HepG2 (cell line): ENCODE measurements at regions not wholly inside any gene's neighbourhood (a gene's known extent, or its start where the extent isn't known, plus 50 kb on each side); places are given as distances from the start of the nearest gene placed in this dataset.

Experiments used
- ATAC-seq: fragments of 200-7000 bp; cut with Tn5 transposase; 3 replicates; pipeline ENCODE4 v1.9.1; 2020; ENCODE audit warnings: mild to moderate bottlenecking, moderate library complexity
- BruUV-seq: library from RNA; stranded (reverse); fragments of 400-500 nt; replicated peaks from 2 replicates; lab custom pipeline; 2021; lab: Mats Ljungman, UMichigan
- CTCF ChIA-PET: fragments of 300-600 bp; formaldehyde crosslinking; extraction: SDS; loops from one replicate; lab custom pipeline; 2021; ENCODE audit warnings: low total read pairs, inconsistent platforms, low intra/inter-chr PET ratio; lab: Yijun Ruan, JAX
- POLR2A ChIA-PET: fragments of 350-600 bp; sonication (Branson Sonifier 250); formaldehyde crosslinking; loops from one replicate; lab custom pipeline; 2020; ENCODE audit warnings: antibody characterized with exemption, inconsistent platforms; lab: Yijun Ruan, JAX
- DNase-seq: peaks from one replicate; pipeline ENCODE4 v3.0.0-alpha.2; 2015; ENCODE audit warnings: low spot score
- FAIRE-seq: peaks from 3 replicates; lab custom pipeline; 2011; peaks lifted over from hg19 to GRCh38; lab: Jason Lieb, UNC
- H2AFZ ChIP-seq: one replicate; pipeline ENCODE4 v1.6.1; 2011; ENCODE audit warnings: low read length, inconsistent platforms
- H3K27ac ChIP-seq: fragments of 300-600 bp; 3 replicates; pipeline ENCODE4 v1.8.0; 2011; ENCODE audit warnings: mixed run types, mild to moderate bottlenecking, mixed read lengths, low read length, inconsistent platforms; ENCODE audit not compliant: insufficient read depth; ENCODE audit errors: extremely low read length
- H3K27me3 ChIP-seq, 2 experiments: fragments of 200-600 bp in 1 of 2; 2 replicates in 1 of 2; 3 replicates in 1 of 2; pipeline versions ENCODE4 v1.6.0 to v1.8.0; 2011; ENCODE audit warnings: low read length in 2 of 2, mild to moderate bottlenecking in 2 of 2, moderate library complexity in 2 of 2, inconsistent platforms in 1 of 2; ENCODE audit not compliant: insufficient read depth in 2 of 2, control insufficient read depth in 1 of 2
- H3K36me3 ChIP-seq, 2 experiments: fragments of 200-600 bp in 1 of 2; replicated peaks in 1 of 2; 2 replicates in 1 of 2; 3 replicates in 1 of 2; pipeline versions ENCODE4 v1.5.1 to v1.8.0; 2011; ENCODE audit warnings: low read length in 2 of 2, inconsistent platforms in 1 of 2; ENCODE audit not compliant: insufficient read depth in 2 of 2, control insufficient read depth in 1 of 2
- H3K4me1 ChIP-seq: 2 replicates; pipeline ENCODE4 v1.5.1; 2012; ENCODE audit warnings: low read length, inconsistent platforms; ENCODE audit not compliant: insufficient read depth
- H3K4me2 ChIP-seq: 2 replicates; pipeline ENCODE4 v1.6.0; 2011; ENCODE audit warnings: low read depth, low read length, inconsistent platforms
- H3K4me3 ChIP-seq, 3 experiments: fragments of 200-600 bp in 1 of 3; sonication (generic), shearing (Covaris generic) in 1 of 3; replicated peaks in 1 of 3; 2 replicates each; pipeline ENCODE4 v1.5.1; 2011 to 2016; ENCODE audit warnings: low read length in 3 of 3, inconsistent platforms in 2 of 3, low read depth in 2 of 3, mild to moderate bottlenecking in 2 of 3, control low read depth in 1 of 3, mixed read lengths in 1 of 3; ENCODE audit not compliant: insufficient read depth in 1 of 3
- H3K79me2 ChIP-seq: one replicate; pipeline ENCODE4 v1.6.1; 2011; ENCODE audit warnings: low read length, inconsistent platforms; ENCODE audit not compliant: insufficient read depth
- H3K9ac ChIP-seq: 2 replicates; pipeline ENCODE4 v1.6.0; 2011; ENCODE audit warnings: mild to moderate bottlenecking, low read depth, low read length, inconsistent platforms; ENCODE audit not compliant: insufficient read depth
- H3K9me3 ChIP-seq: 2 replicates; pipeline ENCODE4 v1.5.1; 2012; ENCODE audit warnings: mild to moderate bottlenecking, low read length
- H4K20me1 ChIP-seq: 2 replicates; pipeline ENCODE4 v1.6.0; 2011; ENCODE audit warnings: inconsistent platforms, mild to moderate bottlenecking, low read length, moderate library complexity; ENCODE audit not compliant: insufficient read depth
- GRHL1 ChIP-seq: sonication (generic); formaldehyde crosslinking; conservative IDR thresholded peaks from 2 replicates; pipeline ENCODE4 v1.8.0; 2022; ENCODE audit warnings: missing genetic modification reagents
- KDM1A ChIP-seq: IDR thresholded peaks from 2 replicates; pipeline ENCODE4 v1.6.1; 2016; ENCODE audit warnings: missing compliant biosample characterization
- KDM6A ChIP-seq: IDR thresholded peaks from 2 replicates; pipeline ENCODE4 v1.6.1; 2016; ENCODE audit warnings: low read depth
- MATR3 ChIP-seq: sonication (generic); formaldehyde crosslinking; IDR thresholded peaks from 2 replicates; pipeline ENCODE4 v1.4.0; 2020; ENCODE audit warnings: missing genetic modification reagents
- SP140L ChIP-seq: sonication (generic); formaldehyde crosslinking; IDR thresholded peaks from 2 replicates; pipeline ENCODE4 v1.4.0; 2020; ENCODE audit warnings: missing genetic modification reagents, borderline replicate concordance
- SP5 ChIP-seq: IDR thresholded peaks from 2 replicates; pipeline ENCODE4 v1.6.1; 2016; ENCODE audit warnings: low read depth, borderline replicate concordance
- ZMYM3 ChIP-seq: sonication (generic); formaldehyde crosslinking; IDR thresholded peaks from 2 replicates; pipeline ENCODE4 v1.5.1; 2020; ENCODE audit warnings: mild to moderate bottlenecking, missing genetic modification reagents
- ZNF629 ChIP-seq: sonication (generic); formaldehyde crosslinking; conservative IDR thresholded peaks from 2 replicates; pipeline ENCODE4 v1.5.0; 2020; ENCODE audit warnings: missing genetic modification reagents
- ZNF770 ChIP-seq: sonication (generic); formaldehyde crosslinking; IDR thresholded peaks from 2 replicates; pipeline ENCODE4 v1.5.0; 2020; ENCODE audit warnings: mild to moderate bottlenecking, missing genetic modification reagents
- whole genome bisulfite sequencing: methylation state at CpG from one replicate; pipeline ENCODE4 v1.1.6; 2017; ENCODE audit warnings: low lambda C conversion rate; 5-methylcytosine and 5-hydroxymethylcytosine counted together
- in situ Hi-C: cut with HindIII; loops from 2 replicates; pipeline ENCODE4 v1.10.0; 2017; ENCODE audit warnings: low pct_unique_long_range_greater_than_20kb; ENCODE audit not compliant: extremely low pct_ligation_motif_present
- intact Hi-C: fragments of 100-400 bp; cut with micrococcal nuclease; formaldehyde crosslinking; loops from one replicate; pipeline ENCODE4 v1.10.0; 2022; ENCODE audit not compliant: unreplicated experiment

- CTCF ChIA-PET: no interaction called here
- FAIRE-seq: no peak
Observed at GRCh38 chr14:61125041-61125866, 144.2 kb downstream of the SLC38A6 start.

GRCh38 chr14:61122862-61123261 lies 141.8 kb downstream of the SLC38A6 start:
- FAIRE-seq: no peak
- intact Hi-C loops (no loop called here), in situ Hi-C loops (no loop called here)
- H3K27ac ChIP-seq: no peak overlapping the region
- BruUV-seq: no TSS peak
- 51% methylated on average over 3 of the region's 3 CpGs for WGBS
- ChIA-PET POLR2A (interaction anchor here (0.8 to 0.9 kb wide), 2 partner anchors 19 to 56 kb away, joined by 3 read pairs; no protein-coding TSS in a partner anchor), CTCF (no interaction called here)
- H3K4me3 ChIP-seq: no peak overlapping the region
- no peak overlapping the region for H3K4me2 ChIP-seq
- H3K79me2 ChIP-seq: no peaks in the 10 kb centered on the region
- ATAC-seq: peak; percentile 28; the same call in 1 of the 3 replicates
- DNase-seq: no peak
- H4K20me1 ChIP-seq: no peaks in the 10 kb centered on the region
- peaks cover 54% of the 10 kb centered on the region for H3K4me1 ChIP-seq
- H2AFZ ChIP-seq: no peak overlapping the region
- H3K9me3 ChIP-seq: peaks cover 11% of the 10 kb centered on the region
- no peak overlapping the region for H3K9ac ChIP-seq
- H3K27me3 ChIP-seq: no peaks in the 10 kb centered on the region; a peak in 1 of 5 replicates
- H3K36me3 ChIP-seq: no peaks in the 10 kb centered on the region
- TF ChIP-seq SP5 (CRISPR knock-in tag) (0 out of 2 replicates have a peak, but pooled peaks have one; percentile 15), ZNF770 (CRISPR knock-in tag) (peak; percentile 94), KDM1A (CRISPR knock-in tag) (0 out of 2 replicates have a peak, but pooled peaks have one; percentile 21), ZNF629 (CRISPR knock-in tag) (peak; percentile 74), ZMYM3 (CRISPR knock-in tag) (peak; percentile 49; the same call in 1 of the 2 replicates), KDM6A (CRISPR knock-in tag) (no peak)

More at GRCh38 chr14:61125041-61125866, 144.2 kb downstream of the SLC38A6 start:
- TF ChIP-seq MATR3 (CRISPR knock-in tag): no peak
- no peak for TF ChIP-seq GRHL1
- TF ChIP-seq SP140L (CRISPR knock-in tag): no peak
- no peaks in the 10 kb centered on the region for H3K79me2 ChIP-seq
- intact Hi-C loops: no loop called here
- H3K27me3 ChIP-seq: no peaks in the 10 kb centered on the region; a peak in 1 of 5 replicates
- H3K4me3 ChIP-seq: no peak overlapping the region
- no TSS peak for BruUV-seq
- peak overlapping the region; percentile 44; the same call in 1 of the 2 replicates for H3K4me2 ChIP-seq
- H3K9ac ChIP-seq: no peak overlapping the region
- DNase-seq (no peak), ATAC-seq (no peak)
- POLR2A ChIA-PET: no interaction called here
- no peaks in the 10 kb centered on the region for H3K36me3 ChIP-seq
- H3K4me1 ChIP-seq: peaks cover 70% of the 10 kb centered on the region
- H3K27ac ChIP-seq: no peak overlapping the region
- 86% methylated on average over 7 of the region's 10 CpGs for WGBS
- H4K20me1 ChIP-seq: no peaks in the 10 kb centered on the region
- peaks cover 11% of the 10 kb centered on the region for H3K9me3 ChIP-seq
- no peak overlapping the region for H2AFZ ChIP-seq
- in situ Hi-C loops: no loop called here
